Left lung (tissue), 4 donors: ENCODE measurements at regions not wholly inside any gene's neighbourhood (a gene's known extent, or its start where the extent isn't known, plus 50 kb on each side); places are given as distances from the start of the nearest gene placed in this dataset.

Experiments used
- ATAC-seq: fragments of 200-7000 bp; cut with Tn5 transposase; one replicate; pipeline ENCODE4 v1.9.1; 2020; ENCODE audit warnings: moderate library complexity
- DNase-seq, 4 donors: peaks; one replicate each; pipeline ENCODE4 v3.0.0-alpha.2; 2013 to 2020
- H3K27ac ChIP-seq, 2 donors: fragments of 200-600 bp; sonication (generic) in 1 of 2; one replicate each; pipeline versions ENCODE4 v1.5.0 to v1.8.0; 2020 to 2021
- H3K27me3 ChIP-seq, 2 donors: fragments of 200-600 bp; sonication (generic) in 1 of 2; one replicate each; pipeline versions ENCODE4 v1.5.0 to v1.8.0; 2020 to 2021
- H3K36me3 ChIP-seq, 2 donors: fragments of 200-600 bp; sonication (generic) in 1 of 2; one replicate each; pipeline versions ENCODE4 v1.5.0 to v1.8.0; 2020 to 2021
- H3K4me1 ChIP-seq, 2 donors: fragments of 200-600 bp; one replicate each; pipeline ENCODE4 v1.8.0; 2021
- H3K4me3 ChIP-seq, 2 donors: fragments of 200-600 bp; sonication (generic) in 1 of 2; one replicate each; pipeline versions ENCODE4 v1.5.0 to v1.8.0; 2020 to 2021; ENCODE audit warnings: mild to moderate bottlenecking in 1 of 2
- H3K9me3 ChIP-seq, 2 donors: fragments of 200-600 bp; sonication (generic) in 1 of 2; one replicate each; pipeline versions ENCODE4 v1.5.0 to v1.8.0; 2020 to 2021
- CTCF ChIP-seq, 2 donors: fragments of 200-600 bp; sonication (generic) in 1 of 2; IDR thresholded peaks; one replicate each; pipeline versions ENCODE4 v1.5.0 to v1.8.0; 2021; ENCODE audit warnings: antibody characterized with exemption in 2 of 2
- intact Hi-C, 2 donors: fragments of 100-400 bp; cut with DNase I; formaldehyde crosslinking; loops; one replicate each; pipeline versions ENCODE4 v1.11.2 to v1.14.2; 2022
- donor health status: DM: no; HTN: yes; CAD: no.
- donor health status: DM: no; HTN: no; CAD: no.

- no peaks in the 10 kb centered on the region for H3K4me1 ChIP-seq
- DNase-seq (no peak), ATAC-seq (no peak)
- H3K27me3 ChIP-seq: no peaks in the 10 kb centered on the region
- intact Hi-C loops: no loop called here
- no peaks in the 10 kb centered on the region for H3K36me3 ChIP-seq
- no peaks in the 10 kb centered on the region for H3K9me3 ChIP-seq
- TF ChIP-seq CTCF (IDR thresholded peaks at IDR 0.05): no peak
- no peak overlapping the region for H3K4me3 ChIP-seq
- no peak overlapping the region for H3K27ac ChIP-seq
Measured at GRCh38 chr6:8651998-8652397, 216.7 kb upstream of the SLC35B3 start.

GRCh38 chr6:8645212-8645611 lies 209.9 kb upstream of the SLC35B3 start:
- TF ChIP-seq CTCF (IDR thresholded peaks at IDR 0.05): no peak
- no peaks in the 10 kb centered on the region for H3K9me3 ChIP-seq
- no peak overlapping the region for H3K27ac ChIP-seq
- intact Hi-C loops: no loop called here
- ATAC-seq (no peak), DNase-seq (no peak)
- no peak overlapping the region for H3K4me3 ChIP-seq
- no peaks in the 10 kb centered on the region for H3K36me3 ChIP-seq
- H3K4me1 ChIP-seq: no peaks in the 10 kb centered on the region
- no peaks in the 10 kb centered on the region for H3K27me3 ChIP-seq

GRCh38 chr6:8644306-8644705 lies 209.0 kb upstream of the SLC35B3 start:
- Histone ChIP-seq H3K9me3 (peaks cover 0 to 2% of the 10 kb centered on the region in 2 donors), H3K27me3 (no peaks in the 10 kb centered on the region), H3K4me3 (no peak overlapping the region), H3K36me3 (no peaks in the 10 kb centered on the region), H3K4me1 (no peaks in the 10 kb centered on the region), H3K27ac (no peak overlapping the region)
- no peak for ATAC-seq
- no peak for TF ChIP-seq CTCF (IDR thresholded peaks at IDR 0.05)
- no peak for DNase-seq
- intact Hi-C loops: no loop called here

GRCh38 chr6:8642854-8643253 lies 207.5 kb upstream of the SLC35B3 start:
- Histone ChIP-seq H3K4me1 (no peaks in the 10 kb centered on the region), H3K27ac (no peak overlapping the region), H3K27me3 (no peaks in the 10 kb centered on the region), H3K36me3 (no peaks in the 10 kb centered on the region), H3K9me3 (peaks cover 0 to 7% of the 10 kb centered on the region in 2 donors), H3K4me3 (no peak overlapping the region)
- ATAC-seq (no peak), DNase-seq (no peak)
- intact Hi-C loops: no loop called here
- TF ChIP-seq CTCF (IDR thresholded peaks at IDR 0.05): no peak

- DNase-seq (no peak), ATAC-seq (no peak)
- Histone ChIP-seq H3K4me1 (no peaks in the 10 kb centered on the region), H3K27ac (no peak overlapping the region), H3K4me3 (no peak overlapping the region), H3K36me3 (no peaks in the 10 kb centered on the region), H3K27me3 (no peaks in the 10 kb centered on the region), H3K9me3 (peaks cover 0 to 7% of the 10 kb centered on the region in 2 donors)
- intact Hi-C loops: no loop called here
- TF ChIP-seq CTCF (IDR thresholded peaks at IDR 0.05): no peak
Measured at GRCh38 chr6:8642131-8642530, 206.8 kb upstream of the SLC35B3 start.
